Neural progenitor cell (in vitro differentiated cells): ENCODE measurements at regions not wholly inside any gene's neighbourhood (a gene's known extent, or its start where the extent isn't known, plus 50 kb on each side); places are given as distances from the start of the nearest gene placed in this dataset.

Experiments used
- DNase-seq: peaks from one replicate; pipeline ENCODE4 v3.0.0-alpha.2; 2016; ENCODE audit warnings: low spot score
- H2AFZ ChIP-seq: fragments of 200-600 bp; sonication (generic); replicated peaks from 2 replicates; pipeline ENCODE4 v1.6.1; 2016; ENCODE audit warnings: antibody characterized with exemption
- H3F3A ChIP-seq: fragments of 200-600 bp; sonication (generic); 2 replicates; pipeline ENCODE4 v1.6.1; 2016; ENCODE audit warnings: antibody characterized with exemption, low read depth
- H3K27ac ChIP-seq: fragments of 200-600 bp; sonication (generic); 2 replicates; pipeline ENCODE4 v1.5.1; 2016; ENCODE audit warnings: mild to moderate bottlenecking
- H3K27me3 ChIP-seq: fragments of 200-600 bp; sonication (generic); 2 replicates; pipeline ENCODE4 v1.6.1; 2016; ENCODE audit warnings: mild to moderate bottlenecking, moderate library complexity
- H3K36me3 ChIP-seq: fragments of 200-600 bp; sonication (generic); 2 replicates; pipeline ENCODE4 v1.5.1; 2016
- H3K4me1 ChIP-seq: fragments of 200-600 bp; sonication (generic); 2 replicates; pipeline ENCODE4 v1.6.1; 2016; ENCODE audit warnings: mixed run types
- H3K4me2 ChIP-seq: fragments of 200-600 bp; sonication (generic); 2 replicates; pipeline ENCODE4 v1.6.1; 2016
- H3K4me3 ChIP-seq: fragments of 200-600 bp; sonication (generic); 2 replicates; pipeline ENCODE4 v1.5.1; 2016
- H3K79me2 ChIP-seq: fragments of 200-600 bp; sonication (generic); 2 replicates; pipeline ENCODE4 v1.6.1; 2016; ENCODE audit warnings: low read depth
- H3K9ac ChIP-seq: fragments of 200-600 bp; sonication (generic); 2 replicates; pipeline ENCODE4 v1.6.1; 2016
- H3K9me3 ChIP-seq: fragments of 200-600 bp; sonication (generic); 2 replicates; pipeline ENCODE4 v1.5.1; 2016; ENCODE audit warnings: low read depth
- H4K20me1 ChIP-seq: fragments of 200-600 bp; sonication (generic); 2 replicates; pipeline ENCODE4 v1.6.1; 2016; ENCODE audit warnings: low read depth
- H3K27ac Mint-ChIP-seq: 3 replicates; pipeline ENCODE4 v1.8.0; 2021; ENCODE audit warnings: mixed read lengths
- H3K27me3 Mint-ChIP-seq: 2 replicates; pipeline ENCODE4 v1.8.0; 2022; ENCODE audit warnings: low read depth, mild to moderate bottlenecking, inconsistent platforms, moderate library complexity, mixed read lengths; ENCODE audit not compliant: insufficient read depth
- H3K36me3 Mint-ChIP-seq: 3 replicates; pipeline ENCODE4 v1.8.0; 2021; ENCODE audit warnings: mixed read lengths
- H3K4me1 Mint-ChIP-seq: 3 replicates; pipeline ENCODE4 v1.8.0; 2021; ENCODE audit warnings: mixed read lengths
- H3K4me3 Mint-ChIP-seq: 3 replicates; pipeline ENCODE4 v1.8.0; 2021; ENCODE audit warnings: mild to moderate bottlenecking, moderate library complexity, mixed read lengths
- H3K9me3 Mint-ChIP-seq: 3 replicates; pipeline ENCODE4 v1.8.0; 2020; ENCODE audit warnings: mixed read lengths
- CTCF ChIP-seq: fragments of 200-600 bp; sonication (generic); IDR thresholded peaks from 2 replicates; pipeline ENCODE4 v1.5.1; 2017; ENCODE audit warnings: antibody characterized with exemption, mild to moderate bottlenecking
- EZH2 ChIP-seq: fragments of 200-600 bp; sonication (generic); IDR thresholded peaks from 2 replicates; pipeline ENCODE4 v1.6.1; 2017; ENCODE audit warnings: antibody characterized with exemption, mild to moderate bottlenecking, moderate library complexity
- EZH2phosphoT487 ChIP-seq: fragments of 200-600 bp; sonication (generic); IDR thresholded peaks from 2 replicates; pipeline ENCODE4 v1.6.1; 2017; ENCODE audit warnings: antibody characterized with exemption

- Histone ChIP-seq H2AFZ (no peak overlapping the region), H3K9me3 (no peaks in the 10 kb centered on the region), H4K20me1 (no peaks in the 10 kb centered on the region), H3K4me1 (peaks cover 44% of the 10 kb centered on the region), H3K9ac (no peak overlapping the region), H3K27me3 (no peaks in the 10 kb centered on the region), H3K79me2 (no peaks in the 10 kb centered on the region), H3K4me3 (no peak overlapping the region), H3K4me2 (no peak overlapping the region), H3F3A (peaks cover 30% of the 10 kb centered on the region), H3K36me3 (no peaks in the 10 kb centered on the region), H3K27ac (no peak overlapping the region)
- Mint-ChIP-seq H3K4me1 (peaks cover 30% of the 10 kb centered on the region), H3K4me3 (no peak overlapping the region), H3K36me3 (peaks cover 4% of the 10 kb centered on the region), H3K9me3 (peaks cover 2% of the 10 kb centered on the region), H3K27ac (no peak overlapping the region), H3K27me3 (peaks cover 7% of the 10 kb centered on the region)
- DNase-seq = no peak
- no peak for TF ChIP-seq EZH2
- TF ChIP-seq CTCF = no peak
- TF ChIP-seq EZH2phosphoT487 = no peak
Observed at GRCh38 chr1:81543764-81544163, 257.0 kb upstream of the ADGRL2 start.

GRCh38 chr1:81542196-81542595 lies 258.5 kb upstream of the ADGRL2 start:
- DNase-seq = no peak
- peaks cover 2% of the 10 kb centered on the region for H3K9me3 Mint-ChIP-seq
- H3K27ac ChIP-seq = no peak overlapping the region
- H3K27me3 ChIP-seq = no peaks in the 10 kb centered on the region
- H3K27me3 Mint-ChIP-seq = peaks cover 8% of the 10 kb centered on the region
- H3K4me1 ChIP-seq = peaks cover 28% of the 10 kb centered on the region
- H3K9me3 ChIP-seq = no peaks in the 10 kb centered on the region
- no peaks in the 10 kb centered on the region for H3K36me3 ChIP-seq
- no peaks in the 10 kb centered on the region for H4K20me1 ChIP-seq
- TF ChIP-seq EZH2 (no peak), CTCF (no peak), EZH2phosphoT487 (no peak)
- no peak overlapping the region for H3K4me3 Mint-ChIP-seq
- no peak overlapping the region for H3K4me2 ChIP-seq
- H3K4me1 Mint-ChIP-seq = peaks cover 17% of the 10 kb centered on the region
- no peak overlapping the region for H3K4me3 ChIP-seq
- H3K79me2 ChIP-seq = no peaks in the 10 kb centered on the region
- H3F3A ChIP-seq = peaks cover 14% of the 10 kb centered on the region
- H3K36me3 Mint-ChIP-seq = peaks cover 9% of the 10 kb centered on the region
- H3K27ac Mint-ChIP-seq = no peak overlapping the region
- H3K9ac ChIP-seq = no peak overlapping the region
- H2AFZ ChIP-seq = no peak overlapping the region

GRCh38 chr1:81540216-81540615 lies 260.5 kb upstream of the ADGRL2 start:
- Histone ChIP-seq H3K4me3 (no peak overlapping the region), H3K27ac (no peak overlapping the region), H3K9me3 (no peaks in the 10 kb centered on the region), H3K4me2 (peak overlapping the region; percentile 12), H3K27me3 (no peaks in the 10 kb centered on the region), H4K20me1 (no peaks in the 10 kb centered on the region), H3K79me2 (no peaks in the 10 kb centered on the region), H3F3A (peaks cover under 1% of the 10 kb centered on the region), H3K36me3 (no peaks in the 10 kb centered on the region), H3K4me1 (peaks cover 32% of the 10 kb centered on the region), H2AFZ (peak overlapping the region; percentile 6), H3K9ac (no peak overlapping the region)
- DNase-seq = peak; percentile 32
- peaks cover 16% of the 10 kb centered on the region for H3K4me1 Mint-ChIP-seq
- H3K36me3 Mint-ChIP-seq = peaks cover 5% of the 10 kb centered on the region
- peaks cover 8% of the 10 kb centered on the region for H3K27me3 Mint-ChIP-seq
- H3K4me3 Mint-ChIP-seq = no peak overlapping the region
- TF ChIP-seq EZH2 = no peak
- TF ChIP-seq CTCF = no peak
- TF ChIP-seq EZH2phosphoT487 = no peak
- H3K9me3 Mint-ChIP-seq = no peaks in the 10 kb centered on the region
- H3K27ac Mint-ChIP-seq = no peak overlapping the region

GRCh38 chr1:81529014-81529413 lies 271.7 kb upstream of the ADGRL2 start:
- Histone ChIP-seq H3K4me2 (no peak overlapping the region), H4K20me1 (no peaks in the 10 kb centered on the region), H3K4me1 (no peaks in the 10 kb centered on the region), H3K9ac (no peak overlapping the region), H3K9me3 (no peaks in the 10 kb centered on the region), H3F3A (no peaks in the 10 kb centered on the region), H3K27me3 (no peaks in the 10 kb centered on the region), H2AFZ (peak overlapping the region; percentile 7), H3K27ac (no peak overlapping the region), H3K79me2 (no peaks in the 10 kb centered on the region), H3K4me3 (no peak overlapping the region), H3K36me3 (no peaks in the 10 kb centered on the region)
- H3K36me3 Mint-ChIP-seq = no peaks in the 10 kb centered on the region
- no peak overlapping the region for H3K27ac Mint-ChIP-seq
- no peak for TF ChIP-seq EZH2
- TF ChIP-seq EZH2phosphoT487 = no peak
- no peak for TF ChIP-seq CTCF
- DNase-seq = no peak
- no peaks in the 10 kb centered on the region for H3K9me3 Mint-ChIP-seq
- no peak overlapping the region for H3K4me3 Mint-ChIP-seq
- H3K27me3 Mint-ChIP-seq = peaks cover 2% of the 10 kb centered on the region
- H3K4me1 Mint-ChIP-seq = peaks cover 6% of the 10 kb centered on the region
